Neural progenitor cell (in vitro differentiated cells): ENCODE measurements at regions not wholly inside any gene's neighbourhood (a gene's known extent, or its start where the extent isn't known, plus 50 kb on each side); places are given as distances from the start of the nearest gene placed in this dataset.

Source experiments
- DNase-seq: peaks from one replicate; pipeline ENCODE4 v3.0.0-alpha.2; 2016; ENCODE audit warnings: low spot score
- H2AFZ ChIP-seq: fragments of 200-600 bp; sonication (generic); replicated peaks from 2 replicates; pipeline ENCODE4 v1.6.1; 2016; ENCODE audit warnings: antibody characterized with exemption
- H3F3A ChIP-seq: fragments of 200-600 bp; sonication (generic); 2 replicates; pipeline ENCODE4 v1.6.1; 2016; ENCODE audit warnings: antibody characterized with exemption, low read depth
- H3K27ac ChIP-seq: fragments of 200-600 bp; sonication (generic); 2 replicates; pipeline ENCODE4 v1.5.1; 2016; ENCODE audit warnings: mild to moderate bottlenecking
- H3K27me3 ChIP-seq: fragments of 200-600 bp; sonication (generic); 2 replicates; pipeline ENCODE4 v1.6.1; 2016; ENCODE audit warnings: mild to moderate bottlenecking, moderate library complexity
- H3K36me3 ChIP-seq: fragments of 200-600 bp; sonication (generic); 2 replicates; pipeline ENCODE4 v1.5.1; 2016
- H3K4me1 ChIP-seq: fragments of 200-600 bp; sonication (generic); 2 replicates; pipeline ENCODE4 v1.6.1; 2016; ENCODE audit warnings: mixed run types
- H3K4me2 ChIP-seq: fragments of 200-600 bp; sonication (generic); 2 replicates; pipeline ENCODE4 v1.6.1; 2016
- H3K4me3 ChIP-seq: fragments of 200-600 bp; sonication (generic); 2 replicates; pipeline ENCODE4 v1.5.1; 2016
- H3K79me2 ChIP-seq: fragments of 200-600 bp; sonication (generic); 2 replicates; pipeline ENCODE4 v1.6.1; 2016; ENCODE audit warnings: low read depth
- H3K9ac ChIP-seq: fragments of 200-600 bp; sonication (generic); 2 replicates; pipeline ENCODE4 v1.6.1; 2016
- H3K9me3 ChIP-seq: fragments of 200-600 bp; sonication (generic); 2 replicates; pipeline ENCODE4 v1.5.1; 2016; ENCODE audit warnings: low read depth
- H4K20me1 ChIP-seq: fragments of 200-600 bp; sonication (generic); 2 replicates; pipeline ENCODE4 v1.6.1; 2016; ENCODE audit warnings: low read depth
- H3K27ac Mint-ChIP-seq: 3 replicates; pipeline ENCODE4 v1.8.0; 2021; ENCODE audit warnings: mixed read lengths
- H3K27me3 Mint-ChIP-seq: 2 replicates; pipeline ENCODE4 v1.8.0; 2022; ENCODE audit warnings: low read depth, mild to moderate bottlenecking, inconsistent platforms, moderate library complexity, mixed read lengths; ENCODE audit not compliant: insufficient read depth
- H3K36me3 Mint-ChIP-seq: 3 replicates; pipeline ENCODE4 v1.8.0; 2021; ENCODE audit warnings: mixed read lengths
- H3K4me1 Mint-ChIP-seq: 3 replicates; pipeline ENCODE4 v1.8.0; 2021; ENCODE audit warnings: mixed read lengths
- H3K4me3 Mint-ChIP-seq: 3 replicates; pipeline ENCODE4 v1.8.0; 2021; ENCODE audit warnings: mild to moderate bottlenecking, moderate library complexity, mixed read lengths
- H3K9me3 Mint-ChIP-seq: 3 replicates; pipeline ENCODE4 v1.8.0; 2020; ENCODE audit warnings: mixed read lengths
- CTCF ChIP-seq: fragments of 200-600 bp; sonication (generic); IDR thresholded peaks from 2 replicates; pipeline ENCODE4 v1.5.1; 2017; ENCODE audit warnings: antibody characterized with exemption, mild to moderate bottlenecking
- EZH2 ChIP-seq: fragments of 200-600 bp; sonication (generic); IDR thresholded peaks from 2 replicates; pipeline ENCODE4 v1.6.1; 2017; ENCODE audit warnings: antibody characterized with exemption, mild to moderate bottlenecking, moderate library complexity
- EZH2phosphoT487 ChIP-seq: fragments of 200-600 bp; sonication (generic); IDR thresholded peaks from 2 replicates; pipeline ENCODE4 v1.6.1; 2017; ENCODE audit warnings: antibody characterized with exemption

- Histone ChIP-seq H3K4me1 (peaks cover 29% of the 10 kb centered on the region), H3K36me3 (no peaks in the 10 kb centered on the region), H3F3A (peaks cover 17% of the 10 kb centered on the region), H3K4me2 (no peak overlapping the region), H4K20me1 (no peaks in the 10 kb centered on the region), H3K9ac (no peak overlapping the region), H3K27me3 (no peaks in the 10 kb centered on the region), H2AFZ (no peak overlapping the region), H3K9me3 (no peaks in the 10 kb centered on the region), H3K4me3 (no peak overlapping the region), H3K79me2 (no peaks in the 10 kb centered on the region), H3K27ac (no peak overlapping the region)
- TF ChIP-seq EZH2, result no peak
- TF ChIP-seq EZH2phosphoT487, result no peak
- TF ChIP-seq CTCF, result no peak
- H3K36me3 Mint-ChIP-seq, result no peaks in the 10 kb centered on the region
- peaks cover 5% of the 10 kb centered on the region for H3K27me3 Mint-ChIP-seq
- no peaks in the 10 kb centered on the region for H3K9me3 Mint-ChIP-seq
- H3K4me3 Mint-ChIP-seq, result no peak overlapping the region
- no peak for DNase-seq
- peaks cover 15% of the 10 kb centered on the region for H3K4me1 Mint-ChIP-seq
- no peak overlapping the region for H3K27ac Mint-ChIP-seq
Observed at GRCh38 chr3:181382656-181383055, 329.1 kb upstream of the SOX2 start.

- Mint-ChIP-seq H3K4me1 (peaks cover 14% of the 10 kb centered on the region), H3K36me3 (no peaks in the 10 kb centered on the region), H3K27me3 (peaks cover 2% of the 10 kb centered on the region), H3K27ac (no peak overlapping the region), H3K4me3 (no peak overlapping the region), H3K9me3 (no peaks in the 10 kb centered on the region)
- Histone ChIP-seq H3K4me1 (peaks cover 20% of the 10 kb centered on the region), H3K4me3 (no peak overlapping the region), H3F3A (peaks cover 10% of the 10 kb centered on the region), H4K20me1 (no peaks in the 10 kb centered on the region), H3K36me3 (no peaks in the 10 kb centered on the region), H3K27me3 (no peaks in the 10 kb centered on the region), H3K79me2 (no peaks in the 10 kb centered on the region), H3K4me2 (no peak overlapping the region), H3K9ac (no peak overlapping the region), H3K9me3 (no peaks in the 10 kb centered on the region), H2AFZ (no peak overlapping the region), H3K27ac (no peak overlapping the region)
- no peak for DNase-seq
- TF ChIP-seq EZH2phosphoT487 (no peak), EZH2 (no peak), CTCF (no peak)
Observed at GRCh38 chr3:181379278-181379677, 332.4 kb upstream of the SOX2 start.

GRCh38 chr3:181369637-181370036 lies 342.1 kb upstream of the SOX2 start:
- Histone ChIP-seq H3K79me2 (no peaks in the 10 kb centered on the region), H3K27ac (no peak overlapping the region), H3K27me3 (no peaks in the 10 kb centered on the region), H4K20me1 (no peaks in the 10 kb centered on the region), H3K36me3 (no peaks in the 10 kb centered on the region), H2AFZ (peak overlapping the region; percentile 19), H3K4me1 (peaks cover 5% of the 10 kb centered on the region), H3K4me2 (no peak overlapping the region), H3K9me3 (no peaks in the 10 kb centered on the region), H3K9ac (no peak overlapping the region), H3K4me3 (no peak overlapping the region), H3F3A (peaks cover 15% of the 10 kb centered on the region)
- TF ChIP-seq EZH2 (no peak), CTCF (no peak), EZH2phosphoT487 (no peak)
- no peak for DNase-seq
- H3K27ac Mint-ChIP-seq, result no peak overlapping the region
- H3K36me3 Mint-ChIP-seq, result no peaks in the 10 kb centered on the region
- H3K27me3 Mint-ChIP-seq, result no peaks in the 10 kb centered on the region
- no peak overlapping the region for H3K4me3 Mint-ChIP-seq
- H3K4me1 Mint-ChIP-seq, result no peaks in the 10 kb centered on the region
- no peaks in the 10 kb centered on the region for H3K9me3 Mint-ChIP-seq
